HG03460 (cell line): ENCODE measurements at regions not wholly inside any gene's neighbourhood (a gene's known extent, or its start where the extent isn't known, plus 50 kb on each side); places are given as distances from the start of the nearest gene placed in this dataset.
"Not testable (repeated sequence)": the region's sequence is repeated elsewhere in the genome, so short reads cannot be mapped to it uniquely, and the experiment has no call there.

Source experiments
- ATAC-seq: cut with Tn5 transposase; IDR thresholded peaks from one replicate; pipeline ENCODE4 v1.9.1; 2021; ENCODE audit not compliant: unreplicated experiment

GRCh38 chr2:220374282-220374681, 746.9 kb downstream of the SLC4A3 start:
- no peak for ATAC-seq

- ATAC-seq: no peak
Observed at GRCh38 chr2:220377482-220378155, 750.2 kb downstream of the SLC4A3 start.

- ATAC-seq: not testable (repeated sequence)
Observed at GRCh38 chr2:220387758-220388157, 760.3 kb downstream of the SLC4A3 start.

GRCh38 chr2:220393711-220394110, 766.3 kb downstream of the SLC4A3 start:
- ATAC-seq: no peak

GRCh38 chr2:220394433-220394832, 767.0 kb downstream of the SLC4A3 start:
- ATAC-seq: no peak

GRCh38 chr2:220396287-220396686, 768.9 kb downstream of the SLC4A3 start:
- no peak for ATAC-seq

- no peak for ATAC-seq
Observed at GRCh38 chr2:220410296-220410695, 782.9 kb downstream of the SLC4A3 start.

GRCh38 chr2:220417503-220417902, 790.1 kb downstream of the SLC4A3 start:
- no peak for ATAC-seq

- ATAC-seq: no peak
Observed at GRCh38 chr2:220419647-220420046, 792.2 kb downstream of the SLC4A3 start.

GRCh38 chr2:220420820-220421219, 793.4 kb downstream of the SLC4A3 start:
- no peak for ATAC-seq

- ATAC-seq: no peak
Observed at GRCh38 chr2:220422676-220423075, 795.2 kb downstream of the SLC4A3 start.

- ATAC-seq: no peak
Observed at GRCh38 chr2:220424561-220424960, 797.1 kb downstream of the SLC4A3 start.

- ATAC-seq: no peak
Observed at GRCh38 chr2:220432645-220433044, 805.2 kb downstream of the SLC4A3 start.

GRCh38 chr2:220433131-220433530, 805.7 kb downstream of the SLC4A3 start:
- ATAC-seq: no peak

GRCh38 chr2:220434385-220434784, 807.0 kb downstream of the SLC4A3 start:
- no peak for ATAC-seq

- no peak for ATAC-seq
Observed at GRCh38 chr2:220437938-220438337, 810.5 kb downstream of the SLC4A3 start.

- ATAC-seq: no peak
Observed at GRCh38 chr2:220440731-220441130, 813.3 kb downstream of the SLC4A3 start.

- ATAC-seq: no peak
Observed at GRCh38 chr2:220441404-220441803, 814.0 kb downstream of the SLC4A3 start.

- no peak for ATAC-seq
Observed at GRCh38 chr2:220442012-220442411, 814.6 kb downstream of the SLC4A3 start.

GRCh38 chr2:220445429-220446105, 818.1 kb downstream of the SLC4A3 start:
- no peak for ATAC-seq

GRCh38 chr2:220446106-220446712, 818.8 kb downstream of the SLC4A3 start:
- no peak for ATAC-seq

- ATAC-seq: no peak
Observed at GRCh38 chr2:220450846-220451245, 823.4 kb downstream of the SLC4A3 start.
